SK-N-SH (cell line): ENCODE measurements at regions not wholly inside any gene's neighbourhood (a gene's known extent, or its start where the extent isn't known, plus 50 kb on each side); places are given as distances from the start of the nearest gene placed in this dataset.

Experiments used
- CTCF ChIA-PET: fragments of 300-600, 350-600 bp; formaldehyde crosslinking; extraction: SDS; loops from one replicate; lab custom pipeline; 2021; lab: Yijun Ruan, JAX
- POLR2A ChIA-PET: fragments of 350-600 bp; sonication (Branson Sonifier 250); formaldehyde crosslinking; extraction: SDS; loops from one replicate; lab custom pipeline; 2020; ENCODE audit warnings: antibody characterized with exemption, inconsistent platforms; lab: Yijun Ruan, JAX
- DNase-seq: peaks from one replicate; pipeline ENCODE4 v3.0.0; 2012
- H2AFZ ChIP-seq: fragments of 200-600 bp; sonication (generic); 2 replicates; pipeline ENCODE4 v1.8.1; 2016; ENCODE audit warnings: antibody characterized with exemption, mild to moderate bottlenecking, low read depth
- H3F3A ChIP-seq: fragments of 200-600 bp; sonication (generic); replicated peaks from 2 replicates; pipeline ENCODE3; 2016; ENCODE audit warnings: antibody characterized with exemption, mild to moderate bottlenecking; ENCODE audit not compliant: insufficient read depth
- H3K27ac ChIP-seq, 2 experiments: fragments of 200-500 bp in 1 of 2; fragments of 200-600 bp in 1 of 2; sonication (Bioruptor generic) in 1 of 2; sonication (generic), shearing (Covaris generic) in 1 of 2; 2 replicates each; pipeline versions ENCODE4 v1.5.1 to v1.6.1; 2014 to 2016; ENCODE audit warnings: low read depth in 2 of 2, inconsistent platforms in 1 of 2, low read length in 1 of 2, mild to moderate bottlenecking in 1 of 2, mixed read lengths in 1 of 2
- H3K27me3 ChIP-seq: fragments of 200-600 bp; sonication (generic), shearing (Covaris generic); 2 replicates; pipeline ENCODE4 v1.6.1; 2016; ENCODE audit warnings: mixed run types; ENCODE audit not compliant: insufficient read depth
- H3K36me3 ChIP-seq, 2 experiments: fragments of 200-500 bp in 1 of 2; fragments of 200-600 bp in 1 of 2; sonication (Bioruptor generic) in 1 of 2; sonication (generic) in 1 of 2; replicated peaks in 1 of 2; 2 replicates each; pipeline versions ENCODE3 to v1.5.1; 2014 to 2016; ENCODE audit warnings: low read length in 1 of 2, mild to moderate bottlenecking in 1 of 2; ENCODE audit not compliant: insufficient read depth in 2 of 2, control insufficient read depth in 1 of 2
- H3K4me1 ChIP-seq, 2 experiments: fragments of 200-500 bp in 1 of 2; fragments of 200-600 bp in 1 of 2; sonication (Bioruptor generic) in 1 of 2; sonication (generic), shearing (Covaris generic) in 1 of 2; 2 replicates each; pipeline versions ENCODE4 v1.5.1 to v1.6.1; 2014 to 2016; ENCODE audit warnings: low read depth in 1 of 2, low read length in 1 of 2, mixed run types in 1 of 2; ENCODE audit not compliant: insufficient read depth in 2 of 2, control insufficient read depth in 1 of 2
- H3K4me2 ChIP-seq: fragments of 200-600 bp; sonication (generic), shearing (Covaris generic); 2 replicates; pipeline ENCODE4 v1.6.1; 2017; ENCODE audit warnings: mixed run types
- H3K4me3 ChIP-seq, 2 experiments: fragments of 200-500 bp in 1 of 2; fragments of 200-600 bp in 1 of 2; sonication (Bioruptor generic) in 1 of 2; sonication (generic), shearing (Covaris generic) in 1 of 2; 2 replicates each; pipeline versions ENCODE4 v1.5.1 to v1.8.1; 2014 to 2016; ENCODE audit warnings: low read depth in 2 of 2, inconsistent platforms in 1 of 2, low read length in 1 of 2, mild to moderate bottlenecking in 1 of 2, mixed read lengths in 1 of 2, moderate library complexity in 1 of 2
- H3K79me2 ChIP-seq: fragments of 200-600 bp; sonication (generic); 2 replicates; pipeline ENCODE4 v1.8.1; 2017; ENCODE audit warnings: mild to moderate bottlenecking; ENCODE audit not compliant: insufficient read depth
- H3K9ac ChIP-seq: fragments of 200-600 bp; sonication (generic); 2 replicates; pipeline ENCODE4 v1.6.1; 2017; ENCODE audit warnings: mixed run types
- H3K9me2 ChIP-seq: fragments of 200-600 bp; sonication (generic); 2 replicates; pipeline ENCODE4 v1.6.1; 2017; ENCODE audit warnings: mixed run types
- H3K9me3 ChIP-seq: fragments of 200-600 bp; sonication (generic); 2 replicates; pipeline ENCODE4 v1.6.1; 2017; ENCODE audit warnings: mixed run types, mild to moderate bottlenecking, moderate library complexity
- H4K20me1 ChIP-seq: fragments of 200-600 bp; sonication (generic); 2 replicates; pipeline ENCODE4 v1.6.1; 2017; ENCODE audit warnings: mild to moderate bottlenecking, mixed run types; ENCODE audit not compliant: insufficient read depth
- CHD2 ChIP-seq: fragments of 150-350 bp; IDR thresholded peaks from 2 replicates; pipeline ENCODE4 v1.6.1; 2018; ENCODE audit warnings: low read length; ENCODE audit not compliant: partially characterized antibody
- EP300 ChIP-seq, 2 experiments: IDR thresholded peaks; 2 replicates each; pipeline versions ENCODE4 v1.4.0 to v1.6.1; 2012; ENCODE audit warnings: borderline replicate concordance in 1 of 2, low read depth in 1 of 2, low read length in 1 of 2
- FOSL2 ChIP-seq: IDR thresholded peaks from 2 replicates; pipeline ENCODE4 v1.4.0; 2012; ENCODE audit warnings: low read depth, mild to moderate bottlenecking, moderate library complexity, borderline replicate concordance
- FOXJ3 ChIP-seq: sonication (generic); formaldehyde crosslinking; IDR thresholded peaks from 2 replicates; pipeline ENCODE4 v1.5.1; 2020; ENCODE audit warnings: mild to moderate bottlenecking, missing genetic modification reagents
- GATA2 ChIP-seq: sonication (generic); formaldehyde crosslinking; IDR thresholded peaks from 2 replicates; pipeline ENCODE4 v1.5.0; 2020; ENCODE audit warnings: mild to moderate bottlenecking, missing genetic modification reagents
- JUND ChIP-seq: IDR thresholded peaks from 2 replicates; pipeline ENCODE4 v1.4.0; 2012
- MEF2A ChIP-seq: IDR thresholded peaks from 2 replicates; pipeline ENCODE4 v1.4.0; 2012; ENCODE audit warnings: low read depth, borderline replicate concordance
- NFIC ChIP-seq: IDR thresholded peaks from 2 replicates; pipeline ENCODE4 v1.4.0; 2012; ENCODE audit warnings: borderline replicate concordance
- REST ChIP-seq: IDR thresholded peaks from 2 replicates; pipeline ENCODE4 v1.6.1; 2012; ENCODE audit warnings: mild to moderate bottlenecking, low read depth, low read length, moderate library complexity
- RXRA ChIP-seq: IDR thresholded peaks from 2 replicates; pipeline ENCODE4 v1.4.0; 2012; ENCODE audit warnings: low read depth, mild to moderate bottlenecking, borderline replicate concordance
- TAF1 ChIP-seq: IDR thresholded peaks from 2 replicates; pipeline ENCODE4 v1.6.1; 2012; ENCODE audit warnings: low read depth, mild to moderate bottlenecking, low read length, moderate library complexity, borderline replicate concordance
- TCF12 ChIP-seq: IDR thresholded peaks from 2 replicates; pipeline ENCODE4 v1.4.0; 2012
- WGBS: methylation state at CpG from one replicate; pipeline ENCODE4 v1.1.6; 2017; ENCODE audit warnings: low lambda C conversion rate; 5-methylcytosine and 5-hydroxymethylcytosine counted together

DNA sequence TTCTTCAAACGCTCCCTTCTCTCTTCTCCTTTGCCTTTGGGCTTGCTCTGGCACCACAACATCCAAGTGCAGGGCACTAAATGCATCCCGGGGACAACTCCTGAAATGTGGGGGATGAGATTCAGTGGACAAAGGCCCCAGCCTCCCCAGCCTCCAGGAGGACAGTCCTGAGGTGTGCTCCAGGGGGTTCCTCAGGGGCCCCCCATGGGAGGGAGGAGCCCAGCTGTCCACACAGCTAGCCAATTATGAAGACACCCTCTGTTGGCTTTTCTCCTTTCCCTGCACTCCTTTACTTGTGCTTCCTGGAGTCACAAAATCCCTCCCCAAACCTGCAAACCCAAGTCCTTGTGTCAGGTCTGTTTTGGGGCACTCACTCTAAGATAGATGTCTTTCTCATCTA, 735.4 kb downstream of the PTPRU start:
- CTCF ChIA-PET = no interaction called here
- 51% methylated on average over 2 of the region's 2 CpGs for WGBS

GRCh38 chr1:29970747-29971325, 734.5 kb downstream of the PTPRU start:
- DNase-seq = no peak
- Histone ChIP-seq H3K4me1 (peaks cover 11 to 17% of the 10 kb centered on the region in 2 experiments; a peak in 2 of 4 replicates), H3K4me2 (no peak overlapping the region), H3K36me3 (no peaks in the 10 kb centered on the region), H3F3A (peaks cover 11% of the 10 kb centered on the region), H3K27me3 (no peaks in the 10 kb centered on the region), H3K27ac (no peak overlapping the region), H4K20me1 (no peaks in the 10 kb centered on the region), H3K9ac (no peak overlapping the region), H3K4me3 (no peak overlapping the region), H3K79me2 (no peaks in the 10 kb centered on the region), H3K9me3 (no peaks in the 10 kb centered on the region), H2AFZ (no peak overlapping the region), H3K9me2 (no peaks in the 10 kb centered on the region)
- WGBS = 50% methylated on average over 7 of the region's 7 CpGs
- CTCF ChIA-PET = interaction anchor here (1.6 kb wide), 1 partner anchor 8 kb away, joined by 3 read pairs; no protein-coding TSS in a partner anchor
- POLR2A ChIA-PET = no interaction called here
- no peak for TF ChIP-seq GATA2 (CRISPR knock-in tag)

More for the DNA sequence above, 735.4 kb downstream of the PTPRU start:
- peaks cover 7 to 17% of the 10 kb centered on the region in 2 experiments; a peak in 2 of 4 replicates for H3K4me1 ChIP-seq
- H3K36me3 ChIP-seq = no peaks in the 10 kb centered on the region
- H3K9me3 ChIP-seq = no peaks in the 10 kb centered on the region
- no peak overlapping the region for H3K4me2 ChIP-seq
- H3K9me2 ChIP-seq = no peaks in the 10 kb centered on the region
- H3K79me2 ChIP-seq = no peaks in the 10 kb centered on the region
- TF ChIP-seq TCF12 (no peak), GATA2 (CRISPR knock-in tag) (no peak), MEF2A (no peak), NFIC (no peak), FOXJ3 (CRISPR knock-in tag) (no peak), TAF1 (no peak), RXRA (no peak), REST (no peak), EP300 (IDR thresholded peaks at IDR 0.05; ENCODE audit: borderline replicate concordance in 1 of 2, low read depth in 1 of 2, low read length in 1 of 2) (no peak), FOSL2 (no peak), CHD2 (no peak), JUND (no peak)
- no peak overlapping the region for H2AFZ ChIP-seq
- no peak overlapping the region for H3K4me3 ChIP-seq
- no peak overlapping the region for H3K27ac ChIP-seq
- no peaks in the 10 kb centered on the region for H4K20me1 ChIP-seq
- H3K27me3 ChIP-seq = no peaks in the 10 kb centered on the region
- no peak overlapping the region for H3K9ac ChIP-seq
- DNase-seq = no peak
- POLR2A ChIA-PET = no interaction called here
- H3F3A ChIP-seq = peaks cover 11% of the 10 kb centered on the region
